NOMO-1 treated with dmso at 0.1 percent for 144 hours (cell line): ENCODE measurements at regions not wholly inside any gene's neighbourhood (a gene's known extent, or its start where the extent isn't known, plus 50 kb on each side); places are given as distances from the start of the nearest gene placed in this dataset.
A peak's percentile ranks its signal among the peaks of the same experiment; 100 is the strongest.

Experiments
- DNase-seq: peaks from one replicate; lab custom pipeline; 2025; ENCODE audit not compliant: unreplicated experiment; lab: John Stamatoyannopoulos, UW

GRCh38 chr4:80145739-80146138, 51.6 kb upstream of the PRDM8 start:
- no peak for DNase-seq

- no peak for DNase-seq
These were observed 52.4 kb upstream of the PRDM8 start for GRCh38 chr4:80144676-80145470.

DNA sequence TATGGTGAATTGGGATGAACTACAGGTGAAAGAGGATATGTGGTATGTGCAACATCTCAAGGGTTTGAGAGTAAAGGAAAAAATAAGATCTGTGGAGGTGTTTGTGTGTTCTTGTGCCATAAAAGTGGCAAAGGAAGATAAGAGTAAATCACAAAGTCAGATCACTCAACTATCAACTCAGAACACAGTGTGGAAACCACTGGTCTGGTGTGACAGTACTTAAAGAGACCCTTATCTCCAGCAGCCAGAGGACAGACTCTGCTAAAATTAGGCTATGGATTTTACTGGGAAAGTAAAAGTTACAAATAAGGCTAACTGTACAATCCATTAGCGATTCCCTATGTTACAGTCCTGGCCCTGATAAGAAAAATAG, 54.0 kb upstream of the PRDM8 start:
- DNase-seq = no peak

DNA sequence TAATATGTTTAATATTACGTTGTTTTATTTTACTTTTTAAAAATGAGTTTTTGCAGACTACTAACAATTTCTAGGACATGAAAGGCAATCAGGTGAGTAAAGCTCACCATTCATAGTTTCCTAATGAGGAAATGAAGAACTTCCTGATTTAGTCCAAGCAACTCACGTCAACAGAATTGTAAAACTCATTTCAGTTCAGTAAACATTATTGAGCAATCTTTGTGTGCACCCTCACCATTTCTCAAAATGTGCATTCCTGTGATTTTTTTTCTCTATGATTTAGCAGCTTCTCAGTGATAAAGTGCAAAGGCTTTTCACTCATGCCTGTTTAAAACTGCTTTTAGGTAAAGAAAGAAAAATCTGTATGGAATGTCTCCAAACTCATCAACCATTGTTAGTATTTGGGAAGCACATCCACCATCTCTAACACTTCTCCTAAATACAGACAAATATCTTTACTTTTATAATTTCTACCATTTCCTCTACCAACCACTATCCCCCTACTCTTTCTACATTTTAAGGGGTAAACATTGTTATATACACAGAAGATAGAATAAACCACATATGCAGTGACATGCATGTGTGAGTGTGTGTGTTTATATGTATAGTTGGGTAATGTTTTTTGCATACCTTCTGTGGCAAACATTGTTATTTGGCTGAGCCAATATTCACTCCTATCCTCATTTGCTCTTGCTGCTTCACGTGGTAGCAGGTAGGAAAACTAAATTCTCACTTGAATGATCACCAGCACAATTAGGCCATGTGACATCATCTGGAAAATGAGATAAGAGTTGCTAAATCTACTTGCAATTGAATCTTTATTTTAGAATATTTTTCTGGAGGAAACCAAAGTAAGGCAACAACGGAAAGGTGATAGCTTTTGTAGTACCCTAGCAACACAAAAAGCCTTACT, 54.7 kb upstream of the PRDM8 start:
- DNase-seq = peak; percentile 18

DNA sequence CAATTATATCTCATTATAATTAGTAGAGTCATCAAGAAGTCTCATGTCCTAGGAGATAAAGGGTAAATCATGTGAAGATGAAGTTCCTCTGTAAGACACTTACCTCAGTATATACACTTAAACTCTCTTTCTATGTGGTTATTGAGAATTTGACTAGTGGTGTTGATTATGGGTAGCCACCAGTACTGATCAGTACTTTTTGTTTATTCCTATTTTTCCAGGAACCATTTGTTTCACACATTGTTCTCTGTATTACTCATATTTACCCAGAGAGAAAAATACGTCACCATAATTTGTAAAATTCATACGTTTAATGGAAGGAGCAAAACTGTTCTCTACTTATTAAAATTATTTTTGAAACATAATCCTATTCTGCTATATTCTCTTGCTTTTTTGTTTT, 55.8 kb upstream of the PRDM8 start:
- DNase-seq = no peak

GRCh38 chr4:80140194-80140593, 57.1 kb upstream of the PRDM8 start:
- no peak for DNase-seq

- no peak for DNase-seq
These were observed 57.6 kb upstream of the PRDM8 start for GRCh38 chr4:80139671-80140070.

- DNase-seq = peak; percentile 19
These were observed 58.5 kb upstream of the PRDM8 start for GRCh38 chr4:80138551-80139538.

DNA sequence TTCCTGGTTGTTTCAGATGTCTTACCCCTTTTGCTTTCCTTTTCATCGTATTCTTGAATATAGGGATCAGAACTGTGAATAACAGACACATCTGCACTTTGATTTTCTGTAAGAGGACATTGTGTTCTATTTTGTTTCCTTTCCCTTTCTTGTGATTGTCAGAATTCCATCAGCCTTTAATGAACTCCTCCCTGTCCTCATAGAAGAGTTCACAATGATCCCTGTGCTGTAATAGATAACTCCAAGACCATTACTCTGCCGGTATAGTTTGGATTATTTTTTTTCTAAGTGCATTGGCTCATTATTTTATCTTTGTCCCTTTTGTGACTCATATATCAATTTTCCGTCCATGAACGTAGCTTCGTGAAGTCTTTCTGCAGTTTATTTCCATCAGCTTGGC, 59.7 kb upstream of the PRDM8 start:
- no peak for DNase-seq

- no peak for DNase-seq
These were observed 61.0 kb upstream of the PRDM8 start for GRCh38 chr4:80136270-80136669.

DNA sequence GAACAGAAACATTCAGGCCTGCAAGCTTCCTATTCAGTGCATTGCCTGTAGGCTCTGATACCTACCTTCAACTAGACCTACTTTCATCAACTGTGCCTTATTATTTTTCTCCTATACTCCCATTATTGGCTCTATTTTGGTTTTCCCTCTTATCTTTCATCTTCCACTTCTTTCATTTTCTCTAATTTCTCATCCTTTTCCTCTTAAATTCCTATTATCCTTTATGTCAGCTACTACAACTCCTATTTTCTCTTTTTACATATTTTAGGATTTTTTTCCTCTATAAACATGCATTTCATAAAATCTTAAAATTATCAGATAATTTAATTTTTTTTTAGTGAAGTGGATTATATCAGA, 61.6 kb upstream of the PRDM8 start:
- DNase-seq = no peak

GRCh38 chr4:80134936-80135701, 62.1 kb upstream of the ANTXR2 start:
- no peak for DNase-seq

DNA sequence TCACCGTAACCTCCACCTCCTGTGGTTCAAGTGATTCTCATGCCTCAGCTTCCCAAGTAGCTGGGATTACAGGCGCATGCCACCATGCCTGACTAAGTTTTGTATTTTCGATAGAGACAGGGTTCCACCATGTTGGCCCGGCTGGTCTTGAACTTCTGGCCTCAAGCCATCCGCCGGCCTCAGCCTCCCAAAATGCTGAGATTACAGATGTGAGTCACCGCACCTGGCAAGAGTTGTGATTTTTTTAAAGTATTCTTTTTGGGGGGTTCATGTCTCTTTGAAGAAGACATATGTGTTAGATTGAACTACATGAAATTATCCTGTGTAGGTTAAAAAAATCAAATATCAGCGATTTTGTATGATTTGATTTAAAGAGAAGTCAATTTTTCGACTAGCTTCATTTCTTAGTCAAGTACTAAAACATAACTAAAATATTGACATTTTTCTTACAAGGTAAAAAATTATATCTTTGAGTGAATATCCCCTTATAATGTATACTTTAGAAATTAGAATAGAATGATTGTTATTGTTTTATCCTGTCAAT, 60.3 kb upstream of the ANTXR2 start:
- no peak for DNase-seq

DNA sequence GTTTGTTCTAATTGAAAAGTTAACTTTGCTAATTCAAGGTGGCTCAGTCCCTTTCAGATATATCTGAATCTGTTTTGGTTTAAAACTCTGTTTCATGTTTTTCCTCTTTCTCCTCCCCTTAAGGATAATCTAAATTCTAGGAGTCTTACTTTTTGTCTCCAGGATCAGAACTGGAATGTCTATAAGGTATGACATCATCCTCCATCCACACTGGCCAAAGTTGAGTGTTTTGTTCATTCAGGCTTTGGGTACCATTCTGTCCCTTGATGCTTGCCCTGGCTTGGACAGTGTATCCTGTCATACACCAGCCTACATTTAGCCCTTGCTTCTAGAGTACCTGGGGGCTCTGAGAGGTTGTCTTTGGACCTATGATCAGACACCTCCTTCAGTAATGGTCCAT, 56.8 kb upstream of the ANTXR2 start:
- no peak for DNase-seq

DNA sequence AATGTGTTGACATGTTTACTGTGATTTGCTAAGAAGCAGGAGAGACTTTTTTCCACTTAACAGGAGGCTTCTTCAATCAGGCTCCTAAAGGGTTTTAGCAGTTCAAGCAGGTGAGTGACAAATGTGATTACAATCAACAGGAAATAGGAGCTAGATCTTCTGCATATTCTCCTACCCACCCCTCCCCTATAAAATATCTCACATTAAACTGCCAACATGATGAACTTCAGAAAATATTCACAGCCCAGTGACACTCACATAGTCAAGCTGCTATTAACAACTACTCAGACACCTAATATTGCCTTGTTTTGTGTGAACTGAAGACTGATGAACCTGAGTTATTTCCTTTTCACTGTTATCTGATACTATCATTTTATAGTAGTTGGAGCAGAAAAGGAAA, 55.9 kb upstream of the ANTXR2 start:
- DNase-seq = no peak

GRCh38 chr4:80127870-80128419, 54.9 kb upstream of the ANTXR2 start:
- DNase-seq = no peak

DNA sequence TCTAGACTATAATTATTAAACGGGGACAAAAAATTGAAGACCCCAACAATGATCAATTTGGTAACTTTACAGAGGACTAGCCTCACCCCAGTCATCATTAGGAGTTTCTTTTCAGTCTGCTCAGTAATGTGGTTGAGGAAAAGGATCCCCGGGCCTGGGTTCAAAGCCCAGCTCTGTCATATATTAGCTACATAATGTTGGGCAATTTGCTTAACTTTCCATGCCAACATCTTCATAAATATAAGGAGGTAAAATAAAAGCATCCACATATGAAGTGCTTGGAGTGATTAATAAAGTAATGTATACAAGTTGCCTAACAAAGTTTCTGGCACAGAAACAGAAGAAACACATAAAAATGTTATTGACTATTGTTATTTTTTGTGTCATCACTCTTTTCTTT, 53.4 kb upstream of the ANTXR2 start:
- no peak for DNase-seq

GRCh38 chr4:80125252-80126177, 52.5 kb upstream of the ANTXR2 start:
- no peak for DNase-seq
